ENCODE measurements at regions not wholly inside any gene's neighbourhood (a gene's known extent, or its start where the extent isn't known, plus 50 kb on each side); places are given as distances from the start of the nearest gene placed in this dataset.

DNA sequence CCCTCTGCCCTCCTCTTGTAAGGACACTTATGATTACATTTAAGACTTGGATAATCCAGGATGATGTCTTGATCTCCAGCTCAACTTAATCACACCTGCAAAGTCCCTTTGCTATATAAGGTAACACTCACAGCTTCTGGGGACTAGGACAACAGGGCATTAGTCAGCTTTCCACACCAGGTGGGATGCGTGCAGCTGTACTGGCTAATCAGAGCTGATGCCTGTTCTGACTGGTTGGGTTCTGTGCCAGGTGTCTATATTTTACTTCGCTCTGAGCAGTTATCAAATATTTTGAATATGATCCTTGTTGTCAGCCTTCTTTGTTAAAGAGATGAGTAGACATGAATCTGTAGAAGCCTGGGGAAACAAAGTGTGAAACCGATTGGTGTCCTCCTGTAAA is 115.5 kb upstream of the ATP8B1 start:
- CTCF ChIA-PET = interaction anchor here (0.5 kb wide), 1 partner anchor 10 kb away, joined by 3 read pairs; no protein-coding TSS in a partner anchor
- no peak for DNase-seq

More for the DNA sequence above, 115.5 kb upstream of the ATP8B1 start:
- no peaks in the 10 kb centered on the region for H3K79me1 ChIP-seq (ENCODE audit: low read depth in 1 of 2, low read length in 2 of 2)
- TF ChIP-seq RAD21 (IDR thresholded peaks at IDR 0.05; ENCODE audit: low read length) = no peak
- TF ChIP-seq MXI1 (IDR thresholded peaks at IDR 0.05; ENCODE audit: borderline replicate concordance, low read depth, low read length) = no peak
- TF ChIP-seq MAFK (IDR thresholded peaks at IDR 0.05; ENCODE audit: low read depth, low read length) = no peak
- TF ChIP-seq RFX5 (IDR thresholded peaks at IDR 0.05; ENCODE audit: low read depth, low read length) = no peak
- TF ChIP-seq, protein P1, sequence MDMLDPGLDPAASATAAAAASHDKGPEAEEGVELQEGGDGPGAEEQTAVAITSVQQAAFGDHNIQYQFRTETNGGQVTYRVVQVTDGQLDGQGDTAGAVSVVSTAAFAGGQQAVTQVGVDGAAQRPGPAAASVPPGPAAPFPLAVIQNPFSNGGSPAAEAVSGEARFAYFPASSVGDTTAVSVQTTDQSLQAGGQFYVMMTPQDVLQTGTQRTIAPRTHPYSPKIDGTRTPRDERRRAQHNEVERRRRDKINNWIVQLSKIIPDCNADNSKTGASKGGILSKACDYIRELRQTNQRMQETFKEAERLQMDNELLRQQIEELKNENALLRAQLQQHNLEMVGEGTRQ (IDR thresholded peaks at IDR 0.05; ENCODE audit: low read depth, low read length) = no peak
- no peak for TF ChIP-seq MAZ (IDR thresholded peaks at IDR 0.05; ENCODE audit: borderline replicate concordance, low read depth, low read length)
- H3K4me3 ChIP-seq (ENCODE audit: insufficient read depth, low read depth, low read length) = no peak overlapping the region
- H3K9ac ChIP-seq (ENCODE audit: low read depth, low read length) = no peak overlapping the region
- H2AK5ac ChIP-seq (ENCODE audit: low read depth, low read length) = no peak overlapping the region
- POLR2A ChIA-PET (ENCODE audit: unreplicated experiment) = no interaction called here
- no peak overlapping the region for H3K56ac ChIP-seq (ENCODE audit: extremely low read depth, insufficient read depth, low read length)
- 0 out of 2 replicates have a peak, but pooled peaks cover 2% of the 10 kb centered on the region for H3K27me3 ChIP-seq (ENCODE audit: control insufficient read depth, insufficient read depth, low read length)
- in situ Hi-C loops (cut with MboI; ENCODE audit: low sequenced_read_pairs) = no loop called here
- no peak overlapping the region for H4K91ac ChIP-seq (ENCODE audit: insufficient read depth, low read depth, low read length)
- H3K4me2 ChIP-seq (ENCODE audit: low read depth, low read length) = no peak overlapping the region
- no TSS peak for BruUV-seq (replicated peaks)
- H2AK9ac ChIP-seq (replicated peaks; ENCODE audit: low read depth, low read length, poor library complexity) = no peak overlapping the region
- H3K9me3 ChIP-seq (ENCODE audit: control insufficient read depth, insufficient read depth, low read length) = no peaks in the 10 kb centered on the region
- H2BK20ac ChIP-seq (ENCODE audit: low read depth, low read length) = no peak overlapping the region
- H3K4me1 ChIP-seq (ENCODE audit: control insufficient read depth, insufficient read depth, low read length) = peaks cover 11% of the 10 kb centered on the region
- H3K9me1 ChIP-seq (ENCODE audit: insufficient read depth, low read length) = peaks cover 8% of the 10 kb centered on the region; the same call in 1 of the 2 replicates
- no peak overlapping the region for H4K5ac ChIP-seq (ENCODE audit: low read depth, low read length)
- H3K36me3 ChIP-seq (ENCODE audit: control insufficient read depth, insufficient read depth, low read length) = no peaks in the 10 kb centered on the region
- no peaks in the 10 kb centered on the region for H4K20me1 ChIP-seq (ENCODE audit: insufficient read depth, low read length)
- no peak overlapping the region for H2BK5ac ChIP-seq (ENCODE audit: low read depth, low read length, poor library complexity, severe bottlenecking)
- no peak overlapping the region for H2AFZ ChIP-seq (replicated peaks; ENCODE audit: low read length, poor library complexity)
- H2BK15ac ChIP-seq (ENCODE audit: low read depth, low read length) = no peak overlapping the region
- intact Hi-C loops (cut with micrococcal nuclease) = no loop called here
- no peak overlapping the region for H3K23ac ChIP-seq (ENCODE audit: low read depth, low read length)
- H4K8ac ChIP-seq (ENCODE audit: low read depth in 2 of 2, low read length in 2 of 2) = no peak overlapping the region
- H3K14ac ChIP-seq (replicated peaks; ENCODE audit: low read depth, low read length) = no peak overlapping the region
- dilution Hi-C loops (cut with HindIII; ENCODE audit: low sequenced_read_pairs, unreplicated experiment) = no loop called here
- H3K4ac ChIP-seq (ENCODE audit: low read depth, low read length) = no peak overlapping the region
- H3K18ac ChIP-seq (ENCODE audit: low read depth, low read length) = no peak overlapping the region
- 75% methylated on average over 2 of the region's 3 CpGs; no CpG with 5 or more reads in 1 of the 2 experiments for WGBS, 2 experiments (ENCODE audit: extremely low coverage in 2 of 2, insufficient read length in 1 of 2)
- no peak overlapping the region for H2BK120ac ChIP-seq (ENCODE audit: low read depth, low read length)
- no peak overlapping the region for H3K27ac ChIP-seq (ENCODE audit: insufficient read depth, low read length)
- ATAC-seq (ENCODE audit: low read depth) = no peak

Data from IMR-90 (cell line).